ENCODE measurements at regions not wholly inside any gene's neighbourhood (a gene's known extent, or its start where the extent isn't known, plus 50 kb on each side); places are given as distances from the start of the nearest gene placed in this dataset.

DNA sequence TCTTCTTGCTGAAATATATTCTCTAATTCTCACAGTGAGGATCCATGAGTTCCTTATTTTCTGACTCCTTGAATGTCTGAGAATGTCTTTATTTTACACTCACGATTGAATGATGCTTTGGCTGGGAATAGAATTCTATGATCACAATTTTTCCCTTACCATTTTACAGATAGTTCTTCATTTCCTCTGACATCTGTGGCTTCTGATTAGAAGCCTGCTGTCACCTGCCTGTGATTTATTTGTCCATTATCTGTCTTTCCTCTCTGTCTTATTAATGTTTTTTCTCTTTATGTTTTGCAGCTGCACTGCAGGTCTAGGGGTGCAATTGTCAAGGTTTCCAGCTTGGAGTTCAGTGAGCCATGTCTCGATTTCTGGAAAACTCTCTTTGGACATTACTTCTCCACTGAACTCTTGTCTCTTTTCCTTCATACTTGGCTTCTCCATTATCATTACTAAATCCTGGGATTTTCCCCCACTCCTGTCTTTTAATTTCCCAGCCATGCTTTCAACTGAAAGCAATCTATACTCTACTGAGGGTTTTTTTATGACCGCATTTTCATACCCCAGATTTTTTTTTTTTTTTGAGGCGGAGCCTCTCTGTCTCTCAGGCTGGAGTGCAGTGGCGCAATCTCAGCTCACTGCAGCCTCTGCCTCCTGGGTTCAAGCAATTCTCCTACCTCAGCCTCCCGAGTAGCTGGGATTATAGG, 85.8 kb upstream of the PRNP start:
- no peak overlapping the region for H3K4me2 ChIP-seq (ENCODE audit: control insufficient read depth, insufficient read depth)
- H3K4me3 ChIP-seq, result no peak overlapping the region
- H3K27ac ChIP-seq (ENCODE audit: control insufficient read depth, insufficient read depth), result no peak overlapping the region
- H3K9ac ChIP-seq (ENCODE audit: control insufficient read depth, insufficient read depth, low read length), result no peak overlapping the region
- H3K27me3 ChIP-seq (replicated peaks in 1 of 2; ENCODE audit: control insufficient read depth in 2 of 2, insufficient read depth in 2 of 2, low read length in 1 of 2), result no peaks in the 10 kb centered on the region; a peak in 1 of 4 replicates
- no peak for FAIRE-seq
- ATAC-seq, result no peak
- no peaks in the 10 kb centered on the region for H4K20me1 ChIP-seq (ENCODE audit: control insufficient read depth, insufficient read depth)
- H3K4me1 ChIP-seq (ENCODE audit: control insufficient read depth, insufficient read depth, low read length), result no peaks in the 10 kb centered on the region
- WGBS (ENCODE audit: insufficient coverage, insufficient replicate concordance, low lambda C conversion rate, missing lambda C conversion rate), result 31% methylated on average over 6 of the region's 6 CpGs
- in situ Hi-C loops (cut with MboI), result loop anchor here (5.0 kb wide), 2 partner anchors 122 to 497 kb away; partner anchors contain the start of gene PRND
- SMC1A ChIA-PET (ENCODE audit: uncharacterized antibody, unreplicated experiment), result interaction anchor here (1.4 kb wide), 1 partner anchor 120 kb away, joined by 5 read pairs; no protein-coding TSS in a partner anchor
- TF ChIP-seq ZSCAN29 (IDR thresholded peaks at IDR 0.05), result no peak
- RAD21 ChIA-PET (ENCODE audit: unreplicated experiment), result no interaction called here
- CTCF ChIA-PET, result no interaction called here
- DNase-seq (ENCODE audit: low read depth, low spot score), result no peak
- no TSS peak for BruUV-seq (replicated peaks)
- no peak overlapping the region for H2AFZ ChIP-seq (ENCODE audit: control insufficient read depth, low read depth, low read length)
- intact Hi-C loops (cut with micrococcal nuclease; ENCODE audit: unreplicated experiment), result loop anchor here (10.0 kb wide), 1 partner anchor 624 kb away; no protein-coding TSS in a partner anchor
- no peaks in the 10 kb centered on the region for H3K79me2 ChIP-seq (ENCODE audit: control insufficient read depth, insufficient read depth, low read length)
- H3K36me3 ChIP-seq (ENCODE audit: control insufficient read depth in 2 of 2, insufficient read depth in 2 of 2, low read length in 1 of 2), result no peaks in the 10 kb centered on the region
- POLR2A ChIA-PET, result no interaction called here
- H3K9me3 ChIP-seq (replicated peaks; ENCODE audit: control insufficient read depth, insufficient read depth, low read length), result no peaks in the 10 kb centered on the region

DNA sequence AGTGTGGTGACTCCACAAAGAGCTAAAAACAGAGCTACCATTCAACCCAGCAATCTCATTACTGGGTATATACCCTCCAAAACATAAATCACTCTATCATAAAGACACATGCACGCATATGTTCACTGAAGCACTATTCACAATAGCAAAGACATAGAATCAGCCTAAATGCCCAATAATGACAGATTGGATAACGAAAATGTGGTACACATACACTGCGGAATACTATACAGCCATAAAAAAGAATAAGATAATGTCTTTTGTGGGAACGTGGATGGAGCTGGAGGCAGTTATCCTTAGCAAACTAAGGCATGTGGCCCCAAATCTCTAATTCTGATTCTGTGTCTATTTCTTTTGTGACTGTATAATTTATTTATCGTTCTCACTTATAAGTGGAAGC, 89.0 kb upstream of the PRNP start:
- in situ Hi-C loops (cut with MboI) (no loop called here), intact Hi-C loops (cut with micrococcal nuclease; ENCODE audit: unreplicated experiment) (no loop called here)
- no peak for ATAC-seq
- no peak for FAIRE-seq
- no peaks in the 10 kb centered on the region for H3K4me1 ChIP-seq (ENCODE audit: control insufficient read depth, insufficient read depth, low read length)
- ChIA-PET SMC1A (ENCODE audit: uncharacterized antibody, unreplicated experiment) (interaction anchor here (1.7 to 2.1 kb wide), 2 partner anchors 18 to 123 kb away, joined by 3 to 6 read pairs; no protein-coding TSS in a partner anchor), CTCF (interaction anchor here (1.0 to 1.5 kb wide), 4 partner anchors 125 to 511 kb away, joined by 3 to 4 read pairs (median 4); no protein-coding TSS in a partner anchor), POLR2A (no interaction called here), RAD21 (ENCODE audit: unreplicated experiment) (interaction anchor here (1.2 kb wide), 1 partner anchor 123 kb away, joined by 3 read pairs; no protein-coding TSS in a partner anchor)
- H3K27me3 ChIP-seq (replicated peaks in 1 of 2; ENCODE audit: control insufficient read depth in 2 of 2, insufficient read depth in 2 of 2, low read length in 1 of 2), result no peaks in the 10 kb centered on the region; a peak in 1 of 4 replicates
- no peaks in the 10 kb centered on the region for H3K9me3 ChIP-seq (replicated peaks; ENCODE audit: control insufficient read depth, insufficient read depth, low read length)
- H3K79me2 ChIP-seq (ENCODE audit: control insufficient read depth, insufficient read depth, low read length), result no peaks in the 10 kb centered on the region
- H3K36me3 ChIP-seq (ENCODE audit: control insufficient read depth in 2 of 2, insufficient read depth in 2 of 2, low read length in 1 of 2), result no peaks in the 10 kb centered on the region
- no peak overlapping the region for H3K9ac ChIP-seq (ENCODE audit: control insufficient read depth, insufficient read depth, low read length)
- H3K4me2 ChIP-seq (ENCODE audit: control insufficient read depth, insufficient read depth), result no peak overlapping the region
- H3K4me3 ChIP-seq, result no peak overlapping the region
- no peak overlapping the region for H2AFZ ChIP-seq (ENCODE audit: control insufficient read depth, low read depth, low read length)
- H4K20me1 ChIP-seq (ENCODE audit: control insufficient read depth, insufficient read depth), result no peaks in the 10 kb centered on the region
- WGBS (ENCODE audit: insufficient coverage, insufficient replicate concordance, low lambda C conversion rate, missing lambda C conversion rate), result 45% methylated on average over 5 of the region's 5 CpGs
- BruUV-seq (replicated peaks), result no TSS peak
- H3K27ac ChIP-seq (ENCODE audit: control insufficient read depth, insufficient read depth), result no peak overlapping the region
- DNase-seq (ENCODE audit: low read depth, low spot score), result no peak
- TF ChIP-seq MYC (IDR thresholded peaks at IDR 0.05; ENCODE audit: insufficient read depth, insufficient read length, insufficient replicate concordance, low read length, severe bottlenecking), result no peak
- TF ChIP-seq KDM1A (IDR thresholded peaks at IDR 0.05; ENCODE audit: borderline replicate concordance), result no peak
- TF ChIP-seq, protein P1, sequence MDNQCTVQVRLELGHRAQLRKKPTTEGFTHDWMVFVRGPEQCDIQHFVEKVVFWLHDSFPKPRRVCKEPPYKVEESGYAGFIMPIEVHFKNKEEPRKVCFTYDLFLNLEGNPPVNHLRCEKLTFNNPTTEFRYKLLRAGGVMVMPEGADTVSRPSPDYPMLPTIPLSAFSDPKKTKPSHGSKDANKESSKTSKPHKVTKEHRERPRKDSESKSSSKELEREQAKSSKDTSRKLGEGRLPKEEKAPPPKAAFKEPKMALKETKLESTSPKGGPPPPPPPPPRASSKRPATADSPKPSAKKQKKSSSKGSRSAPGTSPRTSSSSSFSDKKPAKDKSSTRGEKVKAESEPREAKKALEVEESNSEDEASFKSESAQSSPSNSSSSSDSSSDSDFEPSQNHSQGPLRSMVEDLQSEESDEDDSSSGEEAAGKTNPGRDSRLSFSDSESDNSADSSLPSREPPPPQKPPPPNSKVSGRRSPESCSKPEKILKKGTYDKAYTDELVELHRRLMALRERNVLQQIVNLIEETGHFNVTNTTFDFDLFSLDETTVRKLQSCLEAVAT (IDR thresholded peaks at IDR 0.05), result no peak
- no peak for TF ChIP-seq RCOR1 (conservative IDR thresholded peaks at IDR 0.05; ENCODE audit: low read depth, low read length)
- TF ChIP-seq ZSCAN29 (IDR thresholded peaks at IDR 0.05), result no peak
- TF ChIP-seq NFYB (IDR thresholded peaks at IDR 0.05; ENCODE audit: insufficient read depth, low read depth, low read length), result no peak
- TF ChIP-seq PAX8 (IDR thresholded peaks at IDR 0.05), result no peak
- TF ChIP-seq BCL11A (IDR thresholded peaks at IDR 0.05; ENCODE audit: low read depth, low read length), result no peak
- TF ChIP-seq HDGF (IDR thresholded peaks at IDR 0.05), result no peak
- TF ChIP-seq IRF4 (IDR thresholded peaks at IDR 0.05; ENCODE audit: low read depth, low read length), result no peak
- no peak for TF ChIP-seq SMC3 (IDR thresholded peaks at IDR 0.05; ENCODE audit: borderline replicate concordance, low read length)
- TF ChIP-seq RAD21 (IDR thresholded peaks at IDR 0.05; ENCODE audit: insufficient read depth, low read depth, low read length), result no peak
- no peak for TF ChIP-seq JUND (IDR thresholded peaks at IDR 0.05; ENCODE audit: low read depth, low read length)
- no peak for TF ChIP-seq SIN3A (IDR thresholded peaks at IDR 0.05; ENCODE audit: low read depth, low read length)
- TF ChIP-seq, protein P2, sequence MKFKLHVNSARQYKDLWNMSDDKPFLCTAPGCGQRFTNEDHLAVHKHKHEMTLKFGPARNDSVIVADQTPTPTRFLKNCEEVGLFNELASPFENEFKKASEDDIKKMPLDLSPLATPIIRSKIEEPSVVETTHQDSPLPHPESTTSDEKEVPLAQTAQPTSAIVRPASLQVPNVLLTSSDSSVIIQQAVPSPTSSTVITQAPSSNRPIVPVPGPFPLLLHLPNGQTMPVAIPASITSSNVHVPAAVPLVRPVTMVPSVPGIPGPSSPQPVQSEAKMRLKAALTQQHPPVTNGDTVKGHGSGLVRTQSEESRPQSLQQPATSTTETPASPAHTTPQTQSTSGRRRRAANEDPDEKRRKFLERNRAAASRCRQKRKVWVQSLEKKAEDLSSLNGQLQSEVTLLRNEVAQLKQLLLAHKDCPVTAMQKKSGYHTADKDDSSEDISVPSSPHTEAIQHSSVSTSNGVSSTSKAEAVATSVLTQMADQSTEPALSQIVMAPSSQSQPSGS (IDR thresholded peaks at IDR 0.05; ENCODE audit: low read length), result no peak
- TF ChIP-seq TBL1XR1 (IDR thresholded peaks at IDR 0.05; ENCODE audit: low read depth, low read length), result no peak

All from GM12878 (cell line).